Activated naive CD8-positive, alpha-beta T cell treated with anti-CD3 and anti-CD28 coated beads, Interleukin-2, amount 10 ng/mL, durations not matched to agents 7 days and 5 days (primary cell): ENCODE measurements at regions not wholly inside any gene's neighbourhood (a gene's known extent, or its start where the extent isn't known, plus 50 kb on each side); places are given as distances from the start of the nearest gene placed in this dataset.

ENCODE experiments used
- ATAC-seq: fragments of 150-1000 bp; cut with Tn5 transposase; one replicate; pipeline ENCODE4 v1.10.0; 2021; ENCODE audit warnings: low read depth, moderate library complexity
- POLR2A ChIA-PET: fragments of 350-600 bp; sonication (Branson Sonifier 250); formaldehyde crosslinking; loops from one replicate; lab custom pipeline; 2021; ENCODE audit warnings: antibody characterized with exemption; lab: Charles Lee
- DNase-seq: peaks from one replicate; pipeline ENCODE4 v3.0.0; 2021
- H3K27ac Mint-ChIP-seq: one replicate; pipeline ENCODE4 v1.8.0; 2022; ENCODE audit warnings: mild to moderate bottlenecking, mixed read lengths
- H3K27me3 Mint-ChIP-seq: one replicate; pipeline ENCODE4 v1.8.0; 2022; ENCODE audit warnings: mild to moderate bottlenecking, moderate library complexity, mixed read lengths
- H3K36me3 Mint-ChIP-seq: one replicate; pipeline ENCODE4 v1.8.0; 2021; ENCODE audit warnings: mild to moderate bottlenecking, mixed read lengths
- H3K4me1 Mint-ChIP-seq: one replicate; pipeline ENCODE4 v1.8.0; 2021; ENCODE audit warnings: mixed read lengths
- H3K4me3 Mint-ChIP-seq: one replicate; pipeline ENCODE4 v1.8.0; 2022; ENCODE audit warnings: mild to moderate bottlenecking, moderate library complexity, mixed read lengths
- H3K9me3 Mint-ChIP-seq: one replicate; pipeline ENCODE4 v1.8.0; 2021; ENCODE audit warnings: mixed read lengths

- POLR2A ChIA-PET: no interaction called here
- H3K4me1 Mint-ChIP-seq: peaks cover 16% of the 10 kb centered on the region
- H3K36me3 Mint-ChIP-seq: peaks cover 3% of the 10 kb centered on the region
- peaks cover 2% of the 10 kb centered on the region for H3K9me3 Mint-ChIP-seq
- H3K27me3 Mint-ChIP-seq: no peaks in the 10 kb centered on the region
- no peak overlapping the region for H3K27ac Mint-ChIP-seq
- no peak for ATAC-seq
- no peak overlapping the region for H3K4me3 Mint-ChIP-seq
- no peak for DNase-seq
These were observed 158.4 kb upstream of the GRIP1 start for GRCh38 chr12:66837311-66837627.

GRCh38 chr12:66838366-66838765, 159.5 kb upstream of the GRIP1 start:
- peaks cover 2% of the 10 kb centered on the region for H3K9me3 Mint-ChIP-seq
- ATAC-seq: no peak
- H3K27ac Mint-ChIP-seq: no peak overlapping the region
- peaks cover 2% of the 10 kb centered on the region for H3K36me3 Mint-ChIP-seq
- no peaks in the 10 kb centered on the region for H3K27me3 Mint-ChIP-seq
- peaks cover 6% of the 10 kb centered on the region for H3K4me1 Mint-ChIP-seq
- POLR2A ChIA-PET: no interaction called here
- H3K4me3 Mint-ChIP-seq: no peak overlapping the region
- no peak for DNase-seq

DNA sequence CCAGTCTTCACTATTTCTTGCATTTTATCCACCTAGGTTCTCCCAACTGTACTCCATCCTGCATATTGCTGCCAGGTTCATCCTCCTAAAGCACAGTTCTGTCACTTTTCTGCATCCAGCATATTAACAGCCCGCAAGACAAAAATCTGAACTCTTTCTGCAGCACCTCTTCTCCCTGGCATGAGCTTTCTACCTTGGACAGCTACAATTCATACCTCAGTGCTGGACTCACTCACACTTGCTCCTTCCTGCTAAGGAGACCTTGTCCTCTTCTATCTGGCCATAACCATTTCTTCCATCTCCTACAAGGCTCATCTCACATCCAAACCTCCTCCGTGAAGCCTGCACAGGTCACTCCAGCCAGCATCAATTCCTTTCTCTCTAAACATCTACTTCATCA, 170.1 kb upstream of the GRIP1 start:
- Mint-ChIP-seq H3K4me3 (no peak overlapping the region), H3K36me3 (no peaks in the 10 kb centered on the region), H3K4me1 (peaks cover 2% of the 10 kb centered on the region), H3K9me3 (no peaks in the 10 kb centered on the region), H3K27me3 (no peaks in the 10 kb centered on the region), H3K27ac (no peak overlapping the region)
- ATAC-seq: no peak
- no peak for DNase-seq
- POLR2A ChIA-PET: no interaction called here

GRCh38 chr12:66851134-66851533, 172.3 kb upstream of the GRIP1 start:
- no peaks in the 10 kb centered on the region for H3K9me3 Mint-ChIP-seq
- H3K4me1 Mint-ChIP-seq: peaks cover 2% of the 10 kb centered on the region
- ATAC-seq: no peak
- no peak overlapping the region for H3K27ac Mint-ChIP-seq
- POLR2A ChIA-PET: no interaction called here
- H3K36me3 Mint-ChIP-seq: no peaks in the 10 kb centered on the region
- no peaks in the 10 kb centered on the region for H3K27me3 Mint-ChIP-seq
- no peak overlapping the region for H3K4me3 Mint-ChIP-seq
- no peak for DNase-seq

DNA sequence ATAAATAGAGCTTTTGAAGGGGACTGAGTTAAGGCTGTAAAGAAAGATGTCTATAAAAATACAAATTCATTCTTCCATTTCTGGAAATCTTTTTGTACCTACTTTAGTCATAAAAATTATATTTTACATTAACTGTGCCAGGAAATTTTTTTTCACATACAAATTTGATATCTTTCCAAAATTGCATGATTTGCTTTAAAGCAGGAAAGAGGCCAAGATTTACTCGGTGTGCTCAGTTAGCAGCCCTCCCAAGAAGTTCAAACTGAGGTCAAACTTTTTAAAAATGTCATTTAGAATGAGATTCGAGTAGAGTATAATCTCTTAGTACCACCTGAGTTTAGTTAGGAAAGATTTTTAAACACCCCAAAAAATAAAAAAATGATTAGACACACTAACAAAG, 173.2 kb upstream of the GRIP1 start:
- POLR2A ChIA-PET: no interaction called here
- no peak for ATAC-seq

GRCh38 chr12:66852765-66853164, 173.9 kb upstream of the GRIP1 start:
- Mint-ChIP-seq H3K4me3 (no peak overlapping the region), H3K4me1 (peaks cover 5% of the 10 kb centered on the region), H3K9me3 (no peaks in the 10 kb centered on the region), H3K36me3 (peaks cover 2% of the 10 kb centered on the region), H3K27ac (no peak overlapping the region), H3K27me3 (no peaks in the 10 kb centered on the region)
- DNase-seq (no peak), ATAC-seq (no peak)
- POLR2A ChIA-PET: no interaction called here

More for the DNA sequence above, 173.2 kb upstream of the GRIP1 start:
- Mint-ChIP-seq H3K9me3 (no peaks in the 10 kb centered on the region), H3K27ac (no peak overlapping the region), H3K4me3 (no peak overlapping the region), H3K4me1 (no peaks in the 10 kb centered on the region), H3K27me3 (no peaks in the 10 kb centered on the region), H3K36me3 (no peaks in the 10 kb centered on the region)
- no peak for DNase-seq

DNA sequence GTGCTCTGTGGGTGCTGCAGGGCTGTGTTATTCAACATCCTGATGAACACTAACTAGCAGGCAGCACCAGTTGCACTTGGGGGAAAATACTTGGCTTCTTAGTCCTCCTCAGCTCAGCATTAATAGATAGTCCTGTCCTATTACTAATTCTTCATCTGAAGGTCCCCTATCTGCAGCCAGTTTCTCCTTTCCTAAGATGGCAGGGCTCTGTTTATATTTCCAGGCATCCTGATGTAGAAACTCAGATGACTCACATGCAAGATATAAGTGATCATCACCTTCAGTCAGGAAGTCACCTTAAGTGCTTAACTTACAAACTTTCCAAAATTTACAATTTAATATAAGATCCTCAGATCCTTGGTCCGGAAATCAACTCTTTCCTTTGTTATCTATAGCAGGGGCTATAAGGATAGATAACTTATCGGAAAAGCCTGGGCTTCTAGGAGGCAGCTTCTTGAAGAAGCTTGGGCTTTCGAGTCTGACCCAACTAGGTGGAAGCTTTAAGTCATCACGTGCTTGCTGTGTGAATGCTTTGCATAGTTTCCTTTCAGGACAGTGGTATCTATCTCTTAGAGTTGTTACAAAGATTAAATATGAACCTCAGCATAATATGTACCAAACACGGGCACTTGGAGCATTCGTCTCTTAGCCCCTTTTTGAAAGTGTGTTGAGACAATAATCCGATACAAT, 181.0 kb upstream of the GRIP1 start:
- DNase-seq (no peak), ATAC-seq (no peak)
- peaks cover 2% of the 10 kb centered on the region for H3K36me3 Mint-ChIP-seq
- peaks cover 8% of the 10 kb centered on the region for H3K27me3 Mint-ChIP-seq
- H3K9me3 Mint-ChIP-seq: no peaks in the 10 kb centered on the region
- POLR2A ChIA-PET: interaction anchor here (0.6 kb wide), 1 partner anchor 690 kb away, joined by 3 read pairs; the partner anchor contains the start of gene TMBIM4
- peaks cover 21% of the 10 kb centered on the region for H3K4me1 Mint-ChIP-seq
- no peak overlapping the region for H3K27ac Mint-ChIP-seq
- H3K4me3 Mint-ChIP-seq: no peak overlapping the region

- peak; percentile 74 for DNase-seq
- Mint-ChIP-seq H3K4me3 (no peak overlapping the region), H3K9me3 (no peaks in the 10 kb centered on the region), H3K36me3 (peaks cover 2% of the 10 kb centered on the region), H3K27me3 (peaks cover 16% of the 10 kb centered on the region), H3K4me1 (peaks cover 21% of the 10 kb centered on the region), H3K27ac (no peak overlapping the region)
- ATAC-seq: no peak
- POLR2A ChIA-PET: interaction anchor here (0.6 kb wide), 1 partner anchor 691 kb away, joined by 3 read pairs; the partner anchor contains the start of gene TMBIM4
These were observed 182.2 kb upstream of the GRIP1 start for GRCh38 chr12:66860752-66861750.

DNA sequence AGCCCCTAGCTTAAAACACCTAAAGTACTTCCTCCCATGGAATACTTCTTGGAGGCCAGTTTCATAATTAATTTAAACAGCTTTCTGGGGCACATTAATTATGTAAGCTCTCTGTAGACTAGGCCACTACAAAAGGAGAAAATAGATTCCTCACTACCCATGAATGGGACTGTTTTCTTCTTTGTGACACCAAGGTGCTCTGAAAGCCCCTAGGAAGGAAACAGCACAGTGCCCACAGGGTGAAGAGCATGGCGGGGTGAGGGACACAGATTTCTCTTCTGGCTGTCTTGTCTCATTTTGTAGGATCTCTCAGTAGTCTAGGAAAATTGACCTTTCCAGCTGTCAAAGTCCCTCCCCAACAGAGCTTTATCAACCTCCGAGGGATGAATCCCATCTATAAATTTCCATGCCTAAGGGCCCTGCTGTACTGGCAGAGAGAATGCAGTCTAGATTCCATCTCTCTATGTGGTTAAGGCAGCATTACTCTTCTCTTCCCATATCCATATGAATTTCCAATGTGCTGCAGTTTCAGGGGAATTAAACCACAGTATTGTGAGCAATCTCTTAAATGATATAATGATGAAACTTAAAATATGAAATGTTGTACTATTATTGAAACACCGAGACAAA, 183.6 kb upstream of the GRIP1 start:
- no peak overlapping the region for H3K27ac Mint-ChIP-seq
- H3K27me3 Mint-ChIP-seq: peaks cover 16% of the 10 kb centered on the region
- peaks cover under 1% of the 10 kb centered on the region for H3K36me3 Mint-ChIP-seq
- no peak for ATAC-seq
- peaks cover 19% of the 10 kb centered on the region for H3K4me1 Mint-ChIP-seq
- no peaks in the 10 kb centered on the region for H3K9me3 Mint-ChIP-seq
- DNase-seq: no peak
- H3K4me3 Mint-ChIP-seq: no peak overlapping the region
- POLR2A ChIA-PET: no interaction called here

- Mint-ChIP-seq H3K36me3 (no peaks in the 10 kb centered on the region), H3K9me3 (no peaks in the 10 kb centered on the region), H3K27ac (no peak overlapping the region), H3K4me3 (no peak overlapping the region), H3K4me1 (peaks cover 15% of the 10 kb centered on the region), H3K27me3 (peaks cover 16% of the 10 kb centered on the region)
- ATAC-seq (no peak), DNase-seq (no peak)
- POLR2A ChIA-PET: no interaction called here
These were observed 184.4 kb upstream of the GRIP1 start for GRCh38 chr12:66863276-66863675.

- H3K4me3 Mint-ChIP-seq: no peak overlapping the region
- H3K36me3 Mint-ChIP-seq: no peaks in the 10 kb centered on the region
- no peaks in the 10 kb centered on the region for H3K4me1 Mint-ChIP-seq
- POLR2A ChIA-PET: no interaction called here
- H3K27me3 Mint-ChIP-seq: peaks cover 8% of the 10 kb centered on the region
- no peak overlapping the region for H3K27ac Mint-ChIP-seq
- no peaks in the 10 kb centered on the region for H3K9me3 Mint-ChIP-seq
- DNase-seq (no peak), ATAC-seq (no peak)
These were observed 199.0 kb upstream of the GRIP1 start for GRCh38 chr12:66877925-66878324.

DNA sequence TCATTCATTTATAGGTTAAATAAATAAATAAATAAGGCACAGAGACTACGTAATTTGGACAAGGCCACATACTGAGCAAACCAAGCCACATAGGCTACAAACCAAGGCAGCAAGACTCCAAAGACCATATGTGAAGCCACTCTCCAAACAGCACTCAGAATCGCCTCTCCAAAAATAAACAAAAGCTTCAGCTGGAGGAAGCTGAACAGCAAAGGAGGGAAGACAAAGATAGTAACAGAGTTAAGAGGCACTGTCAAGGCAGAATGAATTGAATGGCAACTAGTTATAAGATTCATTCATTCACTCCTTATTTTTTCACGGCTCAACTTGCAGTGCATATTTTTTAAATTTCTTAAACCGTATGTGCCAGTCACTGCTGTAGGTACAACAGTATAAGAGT, 200.5 kb upstream of the GRIP1 start:
- H3K4me1 Mint-ChIP-seq: no peaks in the 10 kb centered on the region
- ATAC-seq (no peak), DNase-seq (no peak)
- H3K27ac Mint-ChIP-seq: no peak overlapping the region
- no peaks in the 10 kb centered on the region for H3K9me3 Mint-ChIP-seq
- POLR2A ChIA-PET: no interaction called here
- H3K27me3 Mint-ChIP-seq: peaks cover 12% of the 10 kb centered on the region
- H3K4me3 Mint-ChIP-seq: no peak overlapping the region
- no peaks in the 10 kb centered on the region for H3K36me3 Mint-ChIP-seq

DNA sequence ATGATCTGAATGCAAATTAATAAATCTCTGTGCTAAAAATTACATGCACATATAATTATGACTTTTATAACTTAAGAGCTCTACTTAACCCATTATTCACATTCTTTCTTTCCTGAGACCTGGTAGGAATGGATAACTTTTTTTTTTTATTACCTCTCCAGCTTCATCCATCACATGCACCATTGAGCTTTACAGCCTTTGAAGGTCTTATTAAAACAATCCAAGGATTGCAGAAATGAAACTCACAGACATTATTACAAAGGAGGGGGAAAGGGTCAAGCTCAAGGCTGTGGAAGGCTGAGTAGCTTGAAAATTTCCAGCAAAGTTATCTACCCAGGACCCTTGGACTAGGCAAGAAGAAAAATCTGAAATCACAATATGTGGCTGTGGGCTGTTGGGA, 202.5 kb upstream of the GRIP1 start:
- POLR2A ChIA-PET: no interaction called here
- Mint-ChIP-seq H3K4me3 (no peak overlapping the region), H3K27ac (no peak overlapping the region), H3K4me1 (no peaks in the 10 kb centered on the region), H3K27me3 (peaks cover 12% of the 10 kb centered on the region), H3K36me3 (no peaks in the 10 kb centered on the region), H3K9me3 (no peaks in the 10 kb centered on the region)
- ATAC-seq (no peak), DNase-seq (no peak)
